Inflammatory macrophage (primary cell): ENCODE measurements at regions not wholly inside any gene's neighbourhood (a gene's known extent, or its start where the extent isn't known, plus 50 kb on each side); places are given as distances from the start of the nearest gene placed in this dataset.

Source experiments
- DNase-seq, 2 donors: peaks; one replicate each; pipeline ENCODE4 v3.0.0-alpha.2; 2020 to 2022

- DNase-seq: no peak
These were observed 174.5 kb upstream of the NTM start for GRCh38 chr11:131195661-131196517.

GRCh38 chr11:131198161-131199014 is 172.0 kb upstream of the NTM start:
- DNase-seq: no peak

- DNase-seq: no peak
These were observed 171.5 kb upstream of the NTM start for GRCh38 chr11:131199015-131199280.

GRCh38 chr11:131201674-131202073 is 168.7 kb upstream of the NTM start:
- DNase-seq: no peak

- DNase-seq: no peak
These were observed 167.4 kb upstream of the NTM start for GRCh38 chr11:131203040-131203439.

GRCh38 chr11:131204282-131204681 is 166.1 kb upstream of the NTM start:
- no peak for DNase-seq

GRCh38 chr11:131204765-131205380 is 165.5 kb upstream of the NTM start:
- no peak for DNase-seq

GRCh38 chr11:131206671-131207070 is 163.7 kb upstream of the NTM start:
- no peak for DNase-seq

- no peak for DNase-seq
These were observed 162.5 kb upstream of the NTM start for GRCh38 chr11:131207901-131208300.

- DNase-seq: no peak
These were observed 152.8 kb upstream of the NTM start for GRCh38 chr11:131217313-131218310.

- no peak for DNase-seq
These were observed 151.9 kb upstream of the NTM start for GRCh38 chr11:131218542-131218941.

- no peak for DNase-seq
These were observed 150.8 kb upstream of the NTM start for GRCh38 chr11:131219646-131220045.

GRCh38 chr11:131223198-131223991 is 147.0 kb upstream of the NTM start:
- DNase-seq: no peak

GRCh38 chr11:131228378-131228777 is 142.0 kb upstream of the NTM start:
- no peak for DNase-seq

- no peak for DNase-seq
These were observed 141.2 kb upstream of the NTM start for GRCh38 chr11:131229221-131229620.

- no peak for DNase-seq
These were observed 139.0 kb upstream of the NTM start for GRCh38 chr11:131231317-131231940.

GRCh38 chr11:131232261-131232660 is 138.2 kb upstream of the NTM start:
- DNase-seq: no peak

GRCh38 chr11:131234221-131234620 is 136.2 kb upstream of the NTM start:
- DNase-seq: no peak

- no peak for DNase-seq
These were observed 134.8 kb upstream of the NTM start for GRCh38 chr11:131235328-131236298.

- DNase-seq: no peak
These were observed 130.0 kb upstream of the NTM start for GRCh38 chr11:131240421-131240820.
